Right kidney (tissue), 1 donor: ENCODE measurements at regions not wholly inside any gene's neighbourhood (a gene's known extent, or its start where the extent isn't known, plus 50 kb on each side); places are given as distances from the start of the nearest gene placed in this dataset.

ENCODE experiments used
- DNase-seq: peaks from one replicate; pipeline ENCODE4 v3.0.0-alpha.2; 2016

DNA sequence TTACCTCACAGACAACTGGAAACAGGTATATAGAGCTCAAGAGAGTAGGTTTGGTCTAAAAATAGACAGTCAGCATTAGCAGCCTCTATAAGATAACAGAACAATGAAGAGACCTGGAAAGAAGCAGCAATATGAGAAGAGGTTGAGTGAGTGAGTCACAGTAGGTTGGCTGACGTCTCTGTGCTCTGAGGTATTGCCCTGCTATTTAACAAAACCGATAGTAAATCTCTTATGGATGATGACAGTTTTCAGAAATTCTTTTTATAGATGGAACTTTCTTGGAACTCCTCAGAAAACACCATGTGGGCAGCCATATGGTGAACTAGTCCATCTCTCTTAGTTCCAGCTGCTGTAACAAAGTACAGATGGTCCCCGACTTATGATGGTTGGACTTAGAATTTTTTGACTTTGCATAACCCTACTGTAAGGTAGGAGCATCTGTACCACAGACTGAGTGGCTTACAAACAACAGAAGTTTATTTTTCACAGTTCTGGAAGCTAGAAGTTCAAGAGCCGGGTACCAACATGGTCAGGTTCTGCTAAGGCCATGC is 123.5 kb downstream of the MBD2 start:
- DNase-seq = no peak

DNA sequence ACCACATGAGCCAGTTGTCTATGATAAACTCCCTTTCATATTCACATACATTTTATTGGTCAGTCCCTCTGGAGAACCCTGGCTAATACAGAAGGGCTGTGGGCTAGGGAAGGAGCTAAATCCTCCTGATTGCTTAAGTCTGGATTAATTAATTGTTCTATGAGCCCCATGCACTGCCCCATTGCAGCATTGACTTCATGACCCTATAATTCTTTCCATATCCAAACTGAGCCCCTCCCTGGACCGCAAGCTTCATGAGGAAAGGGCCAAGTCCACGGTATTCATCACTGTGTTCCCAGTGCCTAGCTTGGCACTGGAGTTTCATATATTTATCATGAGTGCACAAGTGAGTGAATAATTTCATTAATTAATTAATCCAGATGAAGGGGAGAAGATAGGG is 124.0 kb downstream of the MBD2 start:
- DNase-seq = no peak

GRCh38 chr18:54094474-54094873 is 130.0 kb downstream of the MBD2 start:
- DNase-seq = no peak

- DNase-seq = no peak
Measured at GRCh38 chr18:54090856-54091255, 133.6 kb downstream of the MBD2 start.

GRCh38 chr18:54089749-54090459 is 134.6 kb downstream of the MBD2 start:
- no peak for DNase-seq

GRCh38 chr18:54086863-54087262 is 137.6 kb downstream of the MBD2 start:
- DNase-seq = no peak

GRCh38 chr18:54086046-54086802 is 138.2 kb downstream of the MBD2 start:
- DNase-seq = no peak

GRCh38 chr18:54080858-54081257 is 143.6 kb downstream of the MBD2 start:
- no peak for DNase-seq

DNA sequence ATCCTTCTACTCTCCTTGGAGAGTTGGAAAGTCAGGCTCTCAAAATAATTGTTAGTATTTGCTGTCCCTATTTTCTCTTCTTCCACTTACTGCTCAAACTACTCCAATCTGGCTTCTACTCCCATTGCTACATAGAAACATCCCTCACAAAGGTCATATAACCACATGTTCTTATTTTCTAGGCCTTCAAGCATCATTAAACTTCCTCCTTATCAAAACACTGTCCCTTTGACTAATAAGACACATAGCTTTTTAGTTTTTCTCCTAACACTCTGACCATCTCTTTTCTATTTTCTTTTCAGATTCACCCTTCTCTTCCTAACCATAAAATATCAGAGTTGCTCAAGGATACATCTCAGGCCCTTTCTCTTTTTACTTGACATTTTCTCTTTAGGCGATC is 148.3 kb downstream of the MBD2 start:
- DNase-seq = no peak

DNA sequence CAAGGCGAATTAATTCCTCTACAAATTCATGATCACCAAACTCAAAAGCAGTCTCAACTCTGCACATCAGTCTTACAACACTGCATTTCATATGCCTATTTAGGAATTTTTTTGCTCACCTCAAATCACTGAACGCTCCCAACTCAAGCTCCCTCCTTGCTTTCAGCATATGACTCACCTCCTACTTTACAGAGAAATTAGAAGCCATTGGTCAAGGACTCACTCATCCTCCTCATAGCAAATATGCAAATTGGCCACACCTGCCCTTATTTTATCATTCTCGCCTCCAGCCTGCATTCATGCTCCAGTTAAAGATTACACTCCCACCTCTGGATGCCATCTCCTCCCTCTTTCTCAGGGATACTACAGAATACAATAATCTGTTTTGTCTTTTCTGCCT is 148.8 kb downstream of the MBD2 start:
- no peak for DNase-seq

GRCh38 chr18:54069729-54070128 is 154.7 kb downstream of the MBD2 start:
- DNase-seq = no peak

- DNase-seq = no peak
Measured at GRCh38 chr18:54060343-54061005, 164.0 kb downstream of the MBD2 start.

GRCh38 chr18:54052732-54053429 is 171.6 kb downstream of the MBD2 start:
- DNase-seq = no peak

- DNase-seq = no peak
Measured at GRCh38 chr18:54052259-54052658, 172.2 kb downstream of the MBD2 start.

GRCh38 chr18:54043484-54044251 is 180.8 kb downstream of the MBD2 start:
- DNase-seq = no peak

GRCh38 chr18:54035927-54036326 is 188.5 kb downstream of the MBD2 start:
- DNase-seq = no peak

DNA sequence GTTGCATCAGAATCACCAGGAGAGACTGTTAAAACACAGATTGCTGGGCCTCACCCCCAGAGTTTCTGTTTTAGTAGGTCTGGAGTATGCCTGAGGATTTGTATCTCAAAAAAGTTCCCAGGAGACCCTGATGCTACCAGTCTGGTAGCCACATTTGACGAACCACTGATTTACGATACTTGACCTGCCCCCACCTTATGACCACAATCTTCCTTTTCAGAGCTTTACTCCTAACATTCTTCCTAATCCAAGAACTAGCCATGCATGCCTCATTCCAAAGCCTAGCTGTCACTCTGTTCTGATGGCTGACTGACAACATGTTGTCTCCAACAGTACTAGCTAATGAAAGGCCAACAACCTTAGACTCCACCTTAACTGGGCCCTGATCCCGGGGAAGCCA is 191.4 kb downstream of the MBD2 start:
- DNase-seq = no peak

GRCh38 chr18:54032412-54032811 is 192.1 kb downstream of the MBD2 start:
- DNase-seq = no peak

GRCh38 chr18:54031243-54031642 is 193.2 kb downstream of the MBD2 start:
- no peak for DNase-seq

- DNase-seq = no peak
Measured at GRCh38 chr18:54030434-54030833, 194.0 kb downstream of the MBD2 start.

DNA sequence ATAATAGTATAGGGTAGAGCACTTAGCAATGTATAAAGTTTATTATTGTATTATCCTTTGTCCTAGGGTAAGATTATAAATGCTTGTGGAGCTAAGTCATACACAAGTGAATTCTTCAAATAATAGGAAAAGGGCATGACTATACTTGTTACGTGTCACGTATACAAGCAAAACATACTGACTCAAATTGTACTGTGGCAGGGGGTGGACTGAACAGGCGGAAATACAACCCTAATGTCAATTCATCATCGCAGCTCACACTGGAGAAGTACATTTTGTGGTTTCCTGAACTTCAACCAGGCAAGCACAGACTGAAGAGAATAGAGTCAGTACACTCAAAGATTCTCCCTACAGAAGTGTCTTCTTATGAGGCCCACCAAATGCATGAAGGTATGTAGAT is 201.0 kb downstream of the MBD2 start:
- no peak for DNase-seq

DNA sequence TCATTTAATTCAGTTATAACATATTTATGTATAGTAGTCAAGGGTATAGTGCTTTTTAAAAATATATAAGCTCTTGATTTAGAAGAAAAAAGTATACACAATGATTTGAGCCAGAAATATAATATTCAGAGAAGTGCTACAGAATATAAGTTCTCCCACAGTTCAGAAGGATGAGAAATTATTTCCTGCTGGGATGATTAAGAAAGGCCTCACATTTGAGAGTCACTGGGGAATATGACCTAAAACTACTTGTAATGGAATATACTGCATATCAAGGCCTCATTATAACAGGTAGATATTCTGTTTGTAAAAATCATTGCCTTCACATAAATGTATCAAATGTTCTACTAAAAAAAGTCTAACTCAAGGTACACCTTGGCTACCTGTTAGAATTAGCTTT is 203.5 kb downstream of the MBD2 start:
- DNase-seq = no peak
